ENCODE measurements at regions not wholly inside any gene's neighbourhood (a gene's known extent, or its start where the extent isn't known, plus 50 kb on each side); places are given as distances from the start of the nearest gene placed in this dataset.

- no peak overlapping the region for H3K27ac ChIP-seq (ENCODE audit: insufficient read depth, low read depth, low read length)
- DNase-seq (ENCODE audit: low read depth, low spot score) (no peak), FAIRE-seq (no peak)
- BruUV-seq (replicated peaks), result no TSS peak
- TF ChIP-seq EZH2 (IDR thresholded peaks at IDR 0.05; ENCODE audit: borderline replicate concordance, low read depth, low read length, severe bottlenecking) (no peak), FOS (IDR thresholded peaks at IDR 0.05; ENCODE audit: borderline replicate concordance, insufficient read depth, low read length) (no peak), MYC (IDR thresholded peaks at IDR 0.05; ENCODE audit: low read depth, low read length) (no peak), GATA2 (IDR thresholded peaks at IDR 0.05; ENCODE audit: insufficient read depth, insufficient read length, low read depth, low read length) (no peak), CTCF (IDR thresholded peaks at IDR 0.05; ENCODE audit: extremely low read depth in 1 of 2, insufficient read depth in 1 of 2, low read depth in 1 of 2, low read length in 2 of 2) (no peak), MAX (IDR thresholded peaks at IDR 0.05; ENCODE audit: insufficient read depth, insufficient read length) (no peak), POLR2AphosphoS5 (IDR thresholded peaks at IDR 0.05; ENCODE audit: insufficient read depth, low read depth, low read length) (no peak), JUN (IDR thresholded peaks at IDR 0.05; ENCODE audit: borderline replicate concordance, insufficient read depth, insufficient read length, low read depth) (no peak)
- H3K9me1 ChIP-seq (replicated peaks; ENCODE audit: control insufficient read depth, extremely low read depth, insufficient read depth, low read length), result no peaks in the 10 kb centered on the region
- H3K27me3 ChIP-seq (ENCODE audit: control insufficient read depth in 2 of 2, insufficient read depth in 2 of 2, low read length in 2 of 2), result no peaks in the 10 kb centered on the region
- H3K36me3 ChIP-seq (ENCODE audit: control insufficient read depth in 2 of 2, extremely low read depth in 1 of 2, insufficient read depth in 2 of 2, low read length in 2 of 2), result no peaks in the 10 kb centered on the region
- H3K9ac ChIP-seq (replicated peaks; ENCODE audit: extremely low read depth, insufficient read depth, low read length), result no peak overlapping the region
- CTCF ChIA-PET, result no interaction called here
- dilution Hi-C loops (cut with MboI; ENCODE audit: extremely low pct_ligation_motif_present, low sequenced_read_pairs), result no loop called here
- H3K4me2 ChIP-seq (ENCODE audit: insufficient read depth, low read length), result no peak overlapping the region
- no peaks in the 10 kb centered on the region for H4K20me1 ChIP-seq (replicated peaks; ENCODE audit: control insufficient read depth, extremely low read depth, insufficient read depth, low read length)
- peaks cover 5% of the 10 kb centered on the region for H3K9me3 ChIP-seq (replicated peaks; ENCODE audit: control insufficient read depth, insufficient read depth, low read length)
- intact Hi-C loops (cut with micrococcal nuclease), result no loop called here
- H3K4me3 ChIP-seq (replicated peaks in 1 of 3; ENCODE audit: insufficient read depth in 1 of 3, low read depth in 1 of 3, low read length in 3 of 3), result no peak overlapping the region
- no peak overlapping the region for H2AFZ ChIP-seq (ENCODE audit: low read depth, low read length)
- no peaks in the 10 kb centered on the region for H3K4me1 ChIP-seq (ENCODE audit: control insufficient read depth, extremely low read depth, insufficient read depth, low read length)
- POLR2A ChIA-PET, result no interaction called here
- no peaks in the 10 kb centered on the region for H3K79me2 ChIP-seq (ENCODE audit: control insufficient read depth, insufficient read depth, low read length)
Observed at GRCh38 chr14:98965076-98965475, 306.9 kb downstream of the BCL11B start.
